Glomerular visceral epithelial cell (primary cell): ENCODE measurements at regions not wholly inside any gene's neighbourhood (a gene's known extent, or its start where the extent isn't known, plus 50 kb on each side); places are given as distances from the start of the nearest gene placed in this dataset.

Experiments
- DNase-seq: peaks from one replicate; pipeline ENCODE4 v3.0.0-alpha.2; 2016; ENCODE audit errors: extremely low spot score

- DNase-seq: no peak
These were observed 938.5 kb downstream of the FSTL5 start for GRCh38 chr4:161225327-161225726.

GRCh38 chr4:161222889-161223288 is 940.9 kb downstream of the FSTL5 start:
- no peak for DNase-seq

GRCh38 chr4:161208564-161208963 is 955.2 kb downstream of the FSTL5 start:
- DNase-seq: no peak

- no peak for DNase-seq
These were observed 957.2 kb downstream of the FSTL5 start for GRCh38 chr4:161206528-161207080.

GRCh38 chr4:161203865-161204264 is 959.9 kb downstream of the FSTL5 start:
- no peak for DNase-seq

- no peak for DNase-seq
These were observed 965.9 kb downstream of the FSTL5 start for GRCh38 chr4:161197912-161198311.

- DNase-seq: no peak
These were observed 966.3 kb downstream of the FSTL5 start for GRCh38 chr4:161197474-161197873.

GRCh38 chr4:161189286-161190134 is 974.3 kb downstream of the FSTL5 start:
- no peak for DNase-seq

GRCh38 chr4:161188578-161188977 is 975.2 kb downstream of the FSTL5 start:
- no peak for DNase-seq

- DNase-seq: no peak
These were observed 976.2 kb downstream of the FSTL5 start for GRCh38 chr4:161187569-161187968.

- DNase-seq: no peak
These were observed 977.0 kb downstream of the FSTL5 start for GRCh38 chr4:161186750-161187149.

GRCh38 chr4:161186012-161186411 is 977.8 kb downstream of the FSTL5 start:
- DNase-seq: no peak

- DNase-seq: no peak
These were observed 980.1 kb downstream of the FSTL5 start for GRCh38 chr4:161183729-161184128.

- DNase-seq: no peak
These were observed 980.9 kb downstream of the FSTL5 start for GRCh38 chr4:161182913-161183312.

- no peak for DNase-seq
These were observed 985.5 kb downstream of the FSTL5 start for GRCh38 chr4:161178310-161178709.

GRCh38 chr4:161172396-161173026 is 991.3 kb downstream of the FSTL5 start:
- DNase-seq: no peak

GRCh38 chr4:161167539-161167938 is 996.3 kb downstream of the FSTL5 start:
- DNase-seq: no peak

GRCh38 chr4:161160718-161161117 is 1003.1 kb downstream of the FSTL5 start:
- no peak for DNase-seq

- DNase-seq: peak; percentile 16
These were observed 1015.7 kb downstream of the FSTL5 start for GRCh38 chr4:161148051-161148450.

GRCh38 chr4:161143375-161143774 is 1020.4 kb downstream of the FSTL5 start:
- no peak for DNase-seq

GRCh38 chr4:161134795-161135194 is 1029.0 kb downstream of the FSTL5 start:
- DNase-seq: no peak

- no peak for DNase-seq
These were observed 1030.1 kb downstream of the FSTL5 start for GRCh38 chr4:161133586-161134276.
